GM21529 (cell line): ENCODE measurements at regions not wholly inside any gene's neighbourhood (a gene's known extent, or its start where the extent isn't known, plus 50 kb on each side); places are given as distances from the start of the nearest gene placed in this dataset.

Experiments
- ATAC-seq: cut with Tn5 transposase; IDR thresholded peaks from one replicate; pipeline ENCODE4 v1.9.1; 2021; ENCODE audit not compliant: unreplicated experiment

- no peak for ATAC-seq
Measured at GRCh38 chr3:13210221-13210975, 137.2 kb upstream of the IQSEC1 start.

- no peak for ATAC-seq
Measured at GRCh38 chr3:13209634-13209997, 136.4 kb upstream of the IQSEC1 start.

- no peak for ATAC-seq
Measured at GRCh38 chr3:13208706-13209633, 135.7 kb upstream of the IQSEC1 start.

- no peak for ATAC-seq
Measured at GRCh38 chr3:13207975-13208705, 134.9 kb upstream of the IQSEC1 start.

- no peak for ATAC-seq
Measured at GRCh38 chr3:13207578-13207922, 134.3 kb upstream of the IQSEC1 start.

- no peak for ATAC-seq
Measured at GRCh38 chr3:13206799-13207577, 133.8 kb upstream of the IQSEC1 start.

GRCh38 chr3:13205567-13206143 is 132.4 kb upstream of the IQSEC1 start:
- no peak for ATAC-seq

GRCh38 chr3:13204177-13204581 is 130.9 kb upstream of the IQSEC1 start:
- no peak for ATAC-seq

GRCh38 chr3:13203398-13204176 is 130.4 kb upstream of the IQSEC1 start:
- ATAC-seq = no peak

- no peak for ATAC-seq
Measured at GRCh38 chr3:13202744-13203397, 129.6 kb upstream of the IQSEC1 start.

- ATAC-seq = no peak
Measured at GRCh38 chr3:13201851-13202250, 128.6 kb upstream of the IQSEC1 start.

GRCh38 chr3:13200946-13201345 is 127.7 kb upstream of the IQSEC1 start:
- no peak for ATAC-seq

GRCh38 chr3:13200465-13200864 is 127.2 kb upstream of the IQSEC1 start:
- ATAC-seq = no peak

GRCh38 chr3:13199899-13200451 is 126.7 kb upstream of the IQSEC1 start:
- no peak for ATAC-seq

GRCh38 chr3:13199006-13199776 is 126.0 kb upstream of the IQSEC1 start:
- ATAC-seq = no peak

GRCh38 chr3:13198264-13198879 is 125.1 kb upstream of the IQSEC1 start:
- ATAC-seq = no peak

GRCh38 chr3:13197795-13198194 is 124.6 kb upstream of the IQSEC1 start:
- ATAC-seq = no peak

- no peak for ATAC-seq
Measured at GRCh38 chr3:13197281-13197680, 124.1 kb upstream of the IQSEC1 start.
